ENCODE measurements at regions not wholly inside any gene's neighbourhood (a gene's known extent, or its start where the extent isn't known, plus 50 kb on each side); places are given as distances from the start of the nearest gene placed in this dataset.

DNA sequence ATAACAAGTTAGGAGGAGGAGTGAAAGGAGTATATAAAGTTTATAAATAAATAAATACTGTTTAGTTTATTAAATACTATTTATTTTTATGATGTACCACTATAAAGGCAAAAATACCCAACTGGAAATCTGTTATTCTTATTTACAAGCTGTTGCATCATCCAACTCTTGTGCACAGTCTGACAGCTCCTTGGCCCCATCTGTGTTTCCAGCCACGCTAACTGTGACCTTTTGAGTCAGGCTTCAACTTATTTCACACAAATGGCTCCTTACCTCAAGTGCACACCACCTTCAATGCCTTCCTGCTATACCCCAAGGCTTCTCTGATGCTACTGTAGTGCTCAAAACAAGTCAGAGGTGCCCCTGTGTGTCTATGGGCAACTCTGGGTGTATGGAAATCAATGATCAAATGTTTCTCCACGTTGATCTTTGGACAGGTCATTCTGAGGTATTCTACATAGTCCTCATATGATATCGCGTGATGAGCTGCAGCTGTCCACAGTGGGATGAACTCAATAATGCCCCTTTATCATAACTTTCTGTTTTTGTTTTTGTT, 303.2 kb upstream of the GRAMD2B start:
- TF ChIP-seq CTCF (IDR thresholded peaks at IDR 0.05) (no peak), POLR2A (IDR thresholded peaks at IDR 0.05) (no peak)
